GM12878 (cell line): ENCODE measurements at regions not wholly inside any gene's neighbourhood (a gene's known extent, or its start where the extent isn't known, plus 50 kb on each side); places are given as distances from the start of the nearest gene placed in this dataset.

Experiments used
- ATAC-seq: fragments of 200-7000 bp; cut with Tn5 transposase; 3 replicates; pipeline ENCODE4 v1.9.1; 2020; ENCODE audit warnings: mild to moderate bottlenecking, moderate library complexity
- BruUV-seq: library from RNA; stranded (reverse); fragments of 400-500 nt; replicated peaks from 2 replicates; lab custom pipeline; 2021; lab: Mats Ljungman, UMichigan
- CTCF ChIA-PET: fragments of 300-600 bp; sonication (Branson Sonifier 250); formaldehyde crosslinking; extraction: SDS; loops from one replicate; lab custom pipeline; 2021; ENCODE audit warnings: inconsistent platforms; lab: Yijun Ruan, JAX
- POLR2A ChIA-PET: fragments of 350-600 bp; formaldehyde crosslinking; extraction: SDS; loops from one replicate; lab custom pipeline; 2021; ENCODE audit warnings: inconsistent platforms; lab: Charles Lee
- RAD21 ChIA-PET: fragments of 300-600 bp; sonication (Branson Sonifier 250); formaldehyde crosslinking; loops from one replicate; lab custom pipeline; 2023; ENCODE audit warnings: antibody characterized with exemption; ENCODE audit not compliant: unreplicated experiment; lab: Charles Lee
- SMC1A ChIA-PET: fragments of 300-600 bp; sonication (Branson Sonifier 250); formaldehyde crosslinking; loops from one replicate; lab custom pipeline; 2023; ENCODE audit not compliant: unreplicated experiment, uncharacterized antibody; lab: Charles Lee
- DNase-seq: peaks from one replicate; pipeline ENCODE4 v3.0.0-alpha.2; 2011; ENCODE audit warnings: low read depth, low spot score
- FAIRE-seq: peaks from 3 replicates; lab custom pipeline; 2011; peaks lifted over from hg19 to GRCh38; lab: Jason Lieb, UNC
- H2AFZ ChIP-seq: 2 replicates; pipeline ENCODE4 v1.6.0; 2011; ENCODE audit warnings: low read depth, low read length, control low read depth; ENCODE audit not compliant: control insufficient read depth
- H3K27ac ChIP-seq: 2 replicates; pipeline ENCODE4 v1.5.1; 2011; ENCODE audit warnings: control low read depth; ENCODE audit not compliant: control insufficient read depth, insufficient read depth
- H3K27me3 ChIP-seq, 2 experiments: replicated peaks in 1 of 2; 2 replicates each; pipeline versions ENCODE4 v1.6.0 to v1.6.1; 2011; ENCODE audit warnings: low read length in 1 of 2; ENCODE audit not compliant: control insufficient read depth in 2 of 2, insufficient read depth in 2 of 2
- H3K36me3 ChIP-seq, 2 experiments: 2 replicates each; pipeline ENCODE4 v1.5.1; 2011; ENCODE audit warnings: low read length in 1 of 2; ENCODE audit not compliant: control insufficient read depth in 2 of 2, insufficient read depth in 2 of 2
- H3K4me1 ChIP-seq: 2 replicates; pipeline ENCODE4 v1.6.1; 2011; ENCODE audit warnings: mild to moderate bottlenecking, low read length, moderate library complexity, mixed read lengths; ENCODE audit not compliant: control insufficient read depth, insufficient read depth
- H3K4me2 ChIP-seq: 2 replicates; pipeline ENCODE4 v1.6.0; 2011; ENCODE audit warnings: control low read depth; ENCODE audit not compliant: control insufficient read depth, insufficient read depth
- H3K4me3 ChIP-seq: fragments of 200-600 bp; sonication (generic); 2 replicates; pipeline ENCODE4 v1.5.1; 2016
- H3K79me2 ChIP-seq: 2 replicates; pipeline ENCODE4 v1.6.0; 2011; ENCODE audit warnings: low read length; ENCODE audit not compliant: control insufficient read depth, insufficient read depth
- H3K9ac ChIP-seq: 2 replicates; pipeline ENCODE4 v1.8.0; 2011; ENCODE audit warnings: low read length, control low read depth, mixed read lengths; ENCODE audit not compliant: control insufficient read depth, insufficient read depth
- H3K9me3 ChIP-seq: replicated peaks from 3 replicates; pipeline ENCODE4 v1.5.1; 2011; ENCODE audit warnings: mild to moderate bottlenecking, low read length; ENCODE audit not compliant: control insufficient read depth, insufficient read depth
- H4K20me1 ChIP-seq: 2 replicates; pipeline ENCODE4 v1.6.0; 2011; ENCODE audit not compliant: control insufficient read depth, insufficient read depth
- ATF7 ChIP-seq: fragments of 450-650 bp; IDR thresholded peaks from 2 replicates; pipeline ENCODE4 v1.6.1; 2016; ENCODE audit warnings: low read depth, mild to moderate bottlenecking
- BCL3 ChIP-seq: IDR thresholded peaks from 2 replicates; pipeline ENCODE4 v1.6.1; 2011; ENCODE audit warnings: borderline replicate concordance, low read depth, mild to moderate bottlenecking, moderate library complexity, low read length; ENCODE audit not compliant: insufficient read depth, poor library complexity, severe bottlenecking
- BHLHE40 ChIP-seq, 2 experiments: fragments of 450-650 bp in 1 of 2; IDR thresholded peaks; 2 replicates each; pipeline ENCODE4 v1.6.1; 2011 to 2017; ENCODE audit warnings: low read depth in 2 of 2, borderline replicate concordance in 1 of 2, improper control_type of control experiment in 1 of 2, low read length in 1 of 2, mild to moderate bottlenecking in 1 of 2
- E4F1 ChIP-seq: fragments of 450-650 bp; IDR thresholded peaks from 2 replicates; pipeline ENCODE4 v1.6.1; 2018; ENCODE audit warnings: borderline replicate concordance, mild to moderate bottlenecking; ENCODE audit not compliant: partially characterized antibody
- ETV6 ChIP-seq, 2 experiments: fragments of 450-650 bp in 1 of 2; IDR thresholded peaks in 1 of 2; conservative IDR thresholded peaks in 1 of 2; 2 replicates each; pipeline ENCODE4 v1.6.1; 2014; ENCODE audit warnings: antibody characterized with exemption in 1 of 2, borderline replicate concordance in 1 of 2, low read depth in 1 of 2, mild to moderate bottlenecking in 1 of 2, moderate library complexity in 1 of 2
- JUND ChIP-seq: IDR thresholded peaks from 2 replicates; pipeline ENCODE4 v1.6.1; 2012; ENCODE audit warnings: low read depth, mild to moderate bottlenecking, low read length, improper control_type of control experiment, moderate library complexity
- KLF5 ChIP-seq: fragments of 450-650 bp; IDR thresholded peaks from 2 replicates; pipeline ENCODE4 v1.6.1; 2014; ENCODE audit warnings: mild to moderate bottlenecking; ENCODE audit not compliant: partially characterized antibody
- NFYA ChIP-seq: IDR thresholded peaks from 2 replicates; pipeline ENCODE4 v1.6.1; 2011; ENCODE audit warnings: low read depth, mild to moderate bottlenecking, low read length, improper control_type of control experiment, borderline replicate concordance
- POLR2AphosphoS5 ChIP-seq: IDR thresholded peaks from 2 replicates; pipeline ENCODE4 v1.6.1; 2011; ENCODE audit warnings: mild to moderate bottlenecking, low read length, inconsistent platforms
- POU2F2 ChIP-seq: IDR thresholded peaks from 3 replicates; pipeline ENCODE4 v1.6.1; 2011; ENCODE audit warnings: low read depth, mild to moderate bottlenecking, low read length, borderline replicate concordance
- RUNX3 ChIP-seq: IDR thresholded peaks from 2 replicates; pipeline ENCODE4 v1.6.1; 2012; ENCODE audit warnings: low read length, inconsistent platforms
- SMAD1 ChIP-seq: fragments of 450-650 bp; IDR thresholded peaks from 2 replicates; pipeline ENCODE4 v1.6.1; 2018; ENCODE audit warnings: mild to moderate bottlenecking, low read depth; ENCODE audit not compliant: partially characterized antibody
- SMC3 ChIP-seq: IDR thresholded peaks from 2 replicates; pipeline ENCODE4 v1.6.1; 2011; ENCODE audit warnings: low read length, improper control_type of control experiment, borderline replicate concordance
- ZNF687 ChIP-seq: fragments of 450-650 bp; IDR thresholded peaks from 2 replicates; pipeline ENCODE4 v1.6.1; 2017; ENCODE audit warnings: mild to moderate bottlenecking, moderate library complexity
- WGBS: methylation state at CpG from one replicate; pipeline ENCODE4 v1.1.6; 2016; ENCODE audit warnings: low lambda C conversion rate; ENCODE audit not compliant: insufficient replicate concordance, insufficient coverage; ENCODE audit errors: missing lambda C conversion rate; 5-methylcytosine and 5-hydroxymethylcytosine counted together
- in situ Hi-C: fragments of 300-500 bp; cut with MboI; formaldehyde crosslinking; loops from 9 replicates; pipeline ENCODE4 v1.14.3; 2018; ENCODE audit warnings: mixed read lengths
- intact Hi-C: fragments of 100-400 bp; cut with micrococcal nuclease; formaldehyde crosslinking; loops from one replicate; pipeline ENCODE4 v1.14.2; 2022; ENCODE audit not compliant: unreplicated experiment
- TF ChIP-seq, protein P1 (sequence below): fragments of 450-650 bp; IDR thresholded peaks from 2 replicates; pipeline ENCODE4 v1.6.1; 2016; ENCODE audit warnings: mild to moderate bottlenecking

DNA sequence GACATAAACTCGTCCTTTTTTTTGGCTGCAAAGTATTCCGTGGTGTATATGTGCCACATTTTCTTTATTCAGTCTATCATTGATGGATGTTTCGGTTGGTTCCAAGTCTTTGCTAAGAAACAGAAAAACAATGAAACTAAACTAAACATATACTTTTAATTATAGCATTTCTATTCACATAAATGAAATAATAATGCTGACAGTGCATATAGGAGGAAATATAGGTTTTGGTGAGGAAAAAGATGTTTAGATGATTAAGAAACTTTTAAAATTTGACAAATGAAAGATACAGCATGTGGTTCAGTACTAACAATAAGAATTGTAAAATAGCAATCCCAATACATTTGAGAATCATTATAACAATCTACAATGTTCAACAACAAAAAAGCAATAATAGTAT is 1094.5 kb upstream of the CDH6 start:
- intact Hi-C loops = no loop called here
- no peak for FAIRE-seq
- TF ChIP-seq KLF5 (no peak), SMC3 (no peak), E4F1 (no peak), ETV6 (conservative IDR thresholded peaks at IDR 0.05 in 1 of 2, IDR thresholded peaks at IDR 0.05 in 1 of 2; ENCODE audit: borderline replicate concordance in 1 of 2, low read depth in 1 of 2) (no peak), ZNF687 (no peak), RUNX3 (no peak), NFYA (no peak), POLR2AphosphoS5 (no peak), POU2F2 (no peak), JUND (no peak), SMAD1 (no peak), BHLHE40 (IDR thresholded peaks at IDR 0.05; ENCODE audit: borderline replicate concordance in 1 of 2, low read depth in 2 of 2, low read length in 1 of 2) (no peak), ATF7 (no peak), BCL3 (no peak)
- TF ChIP-seq, protein P1, sequence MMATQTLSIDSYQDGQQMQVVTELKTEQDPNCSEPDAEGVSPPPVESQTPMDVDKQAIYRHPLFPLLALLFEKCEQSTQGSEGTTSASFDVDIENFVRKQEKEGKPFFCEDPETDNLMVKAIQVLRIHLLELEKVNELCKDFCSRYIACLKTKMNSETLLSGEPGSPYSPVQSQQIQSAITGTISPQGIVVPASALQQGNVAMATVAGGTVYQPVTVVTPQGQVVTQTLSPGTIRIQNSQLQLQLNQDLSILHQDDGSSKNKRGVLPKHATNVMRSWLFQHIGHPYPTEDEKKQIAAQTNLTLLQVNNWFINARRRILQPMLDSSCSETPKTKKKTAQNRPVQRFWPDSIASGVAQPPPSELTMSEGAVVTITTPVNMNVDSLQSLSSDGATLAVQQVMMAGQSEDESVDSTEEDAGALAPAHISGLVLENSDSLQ = no peak

More for the DNA sequence above, 1094.5 kb upstream of the CDH6 start:
- 15% methylated on average over 3 of the region's 3 CpGs for WGBS
- H3K4me2 ChIP-seq = no peak overlapping the region
- RAD21 ChIA-PET = no interaction called here
- H4K20me1 ChIP-seq = no peaks in the 10 kb centered on the region
- H3K4me1 ChIP-seq = no peaks in the 10 kb centered on the region
- no peak overlapping the region for H3K27ac ChIP-seq
- POLR2A ChIA-PET = no interaction called here
- in situ Hi-C loops = no loop called here
- SMC1A ChIA-PET = no interaction called here
- no peak overlapping the region for H2AFZ ChIP-seq
- H3K9me3 ChIP-seq = no peaks in the 10 kb centered on the region
- BruUV-seq = no TSS peak
- DNase-seq (no peak), ATAC-seq (no peak)
- H3K79me2 ChIP-seq = no peaks in the 10 kb centered on the region
- H3K9ac ChIP-seq = no peak overlapping the region
- CTCF ChIA-PET = no interaction called here
- H3K27me3 ChIP-seq = no peaks in the 10 kb centered on the region
- H3K4me3 ChIP-seq = no peak overlapping the region
- H3K36me3 ChIP-seq = no peaks in the 10 kb centered on the region
